ENCODE measurements at regions not wholly inside any gene's neighbourhood (a gene's known extent, or its start where the extent isn't known, plus 50 kb on each side); places are given as distances from the start of the nearest gene placed in this dataset.

GRCh38 chr11:129696309-129696989 is 119.2 kb upstream of the TMEM45B start:
- H3K27me3 ChIP-seq = no peaks in the 10 kb centered on the region
- H3K36me3 ChIP-seq (replicated peaks; ENCODE audit: insufficient read depth, low read depth) = no peaks in the 10 kb centered on the region
- DNase-seq (ENCODE audit: low spot score) = no peak
- H3K4me1 ChIP-seq (ENCODE audit: insufficient read depth) = peaks cover 4% of the 10 kb centered on the region
- H3K4me2 ChIP-seq = no peak overlapping the region
- H3K27ac ChIP-seq = no peak overlapping the region
- H3K4me3 ChIP-seq = no peak overlapping the region
- H3K79me2 ChIP-seq = no peaks in the 10 kb centered on the region
- 68% methylated on average over 13 of the region's 13 CpGs for WGBS (ENCODE audit: low lambda C conversion rate, missing lambda C conversion rate)
- no peak overlapping the region for H2AFZ ChIP-seq
- H3K9me3 ChIP-seq (ENCODE audit: low read depth) = no peaks in the 10 kb centered on the region
- no peak for TF ChIP-seq EZH2 (IDR thresholded peaks at IDR 0.05; ENCODE audit: borderline replicate concordance)
- no peak for TF ChIP-seq EZH2phosphoT487 (IDR thresholded peaks at IDR 0.05; ENCODE audit: low read depth, severe bottlenecking, unreplicated experiment)
- TF ChIP-seq CTCF (IDR thresholded peaks at IDR 0.05; ENCODE audit: poor library complexity) = no peak
- no peaks in the 10 kb centered on the region for H3K9me2 ChIP-seq (replicated peaks; ENCODE audit: insufficient read depth)
- H4K20me1 ChIP-seq (ENCODE audit: insufficient read depth, poor library complexity, severe bottlenecking) = no peaks in the 10 kb centered on the region

- no peaks in the 10 kb centered on the region for H3K27me3 ChIP-seq
- H3K79me2 ChIP-seq = no peaks in the 10 kb centered on the region
- H3K9me2 ChIP-seq (replicated peaks; ENCODE audit: insufficient read depth) = no peaks in the 10 kb centered on the region
- H2AFZ ChIP-seq = no peak overlapping the region
- no peak overlapping the region for H3K4me2 ChIP-seq
- no peaks in the 10 kb centered on the region for H4K20me1 ChIP-seq (ENCODE audit: insufficient read depth, poor library complexity, severe bottlenecking)
- WGBS (ENCODE audit: low lambda C conversion rate, missing lambda C conversion rate) = 68% methylated on average over 1 of the region's 1 CpG
- TF ChIP-seq EZH2 (IDR thresholded peaks at IDR 0.05; ENCODE audit: borderline replicate concordance) = no peak
- no peak for TF ChIP-seq CTCF (IDR thresholded peaks at IDR 0.05; ENCODE audit: poor library complexity)
- no peak for TF ChIP-seq EZH2phosphoT487 (IDR thresholded peaks at IDR 0.05; ENCODE audit: low read depth, severe bottlenecking, unreplicated experiment)
- H3K27ac ChIP-seq = no peak overlapping the region
- H3K9me3 ChIP-seq (ENCODE audit: low read depth) = no peaks in the 10 kb centered on the region
- no peak overlapping the region for H3K4me3 ChIP-seq
- H3K36me3 ChIP-seq (replicated peaks; ENCODE audit: insufficient read depth, low read depth) = no peaks in the 10 kb centered on the region
- DNase-seq (ENCODE audit: low spot score) = no peak
- peaks cover 4% of the 10 kb centered on the region for H3K4me1 ChIP-seq (ENCODE audit: insufficient read depth)
Observed at GRCh38 chr11:129698212-129698611, 117.4 kb upstream of the TMEM45B start.

GRCh38 chr11:129699711-129700304 is 115.8 kb upstream of the TMEM45B start:
- H3K36me3 ChIP-seq (replicated peaks; ENCODE audit: insufficient read depth, low read depth) = no peaks in the 10 kb centered on the region
- TF ChIP-seq CTCF (IDR thresholded peaks at IDR 0.05; ENCODE audit: poor library complexity) (no peak), EZH2phosphoT487 (IDR thresholded peaks at IDR 0.05; ENCODE audit: low read depth, severe bottlenecking, unreplicated experiment) (no peak), EZH2 (IDR thresholded peaks at IDR 0.05; ENCODE audit: borderline replicate concordance) (no peak)
- peaks cover 4% of the 10 kb centered on the region for H3K4me1 ChIP-seq (ENCODE audit: insufficient read depth)
- no peak overlapping the region for H3K4me3 ChIP-seq
- H3K9me2 ChIP-seq (replicated peaks; ENCODE audit: insufficient read depth) = no peaks in the 10 kb centered on the region
- no peak overlapping the region for H2AFZ ChIP-seq
- no peak overlapping the region for H3K4me2 ChIP-seq
- H3K27me3 ChIP-seq = no peaks in the 10 kb centered on the region
- H4K20me1 ChIP-seq (ENCODE audit: insufficient read depth, poor library complexity, severe bottlenecking) = no peaks in the 10 kb centered on the region
- H3K9me3 ChIP-seq (ENCODE audit: low read depth) = no peaks in the 10 kb centered on the region
- 83% methylated on average over 14 of the region's 14 CpGs for WGBS (ENCODE audit: low lambda C conversion rate, missing lambda C conversion rate)
- DNase-seq (ENCODE audit: low spot score) = no peak
- H3K79me2 ChIP-seq = no peaks in the 10 kb centered on the region
- H3K27ac ChIP-seq = no peak overlapping the region

Measured in hepatocyte (in vitro differentiated cells).